ENCODE measurements at regions not wholly inside any gene's neighbourhood (a gene's known extent, or its start where the extent isn't known, plus 50 kb on each side); places are given as distances from the start of the nearest gene placed in this dataset.

DNA sequence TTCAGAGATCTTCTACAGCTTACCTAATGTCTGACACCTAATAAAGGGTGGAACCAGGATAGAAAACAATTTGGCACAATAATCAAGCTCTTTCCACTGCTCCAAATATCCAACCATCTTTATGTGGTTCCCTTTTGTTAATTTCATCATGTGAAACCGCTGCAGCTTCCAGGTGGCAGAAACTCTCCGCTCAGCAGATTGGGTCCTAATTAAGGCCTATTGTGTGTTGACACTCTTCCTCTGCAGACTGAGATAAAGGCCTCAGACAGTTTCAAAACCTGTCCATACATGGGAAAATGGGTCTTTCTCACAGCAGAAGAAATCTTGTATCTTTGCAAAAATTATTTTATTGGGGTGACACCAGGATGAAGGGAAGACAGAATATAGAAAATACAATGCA lies 1002.4 kb upstream of the SEMA6D start:
- H3K4me1 ChIP-seq, result no peaks in the 10 kb centered on the region
- no peak overlapping the region for H3K4me3 ChIP-seq
- no peaks in the 10 kb centered on the region for H3K36me3 ChIP-seq
- no peaks in the 10 kb centered on the region for H3K9me3 ChIP-seq
- no peaks in the 10 kb centered on the region for H3K27me3 ChIP-seq
- 56 to 86% methylated on average over 2 of the region's 2 CpGs for WGBS, 2 donors
- DNase-seq, result no peak
- TF ChIP-seq POLR2A (IDR thresholded peaks at IDR 0.05), result no peak
- TF ChIP-seq, protein P1, sequence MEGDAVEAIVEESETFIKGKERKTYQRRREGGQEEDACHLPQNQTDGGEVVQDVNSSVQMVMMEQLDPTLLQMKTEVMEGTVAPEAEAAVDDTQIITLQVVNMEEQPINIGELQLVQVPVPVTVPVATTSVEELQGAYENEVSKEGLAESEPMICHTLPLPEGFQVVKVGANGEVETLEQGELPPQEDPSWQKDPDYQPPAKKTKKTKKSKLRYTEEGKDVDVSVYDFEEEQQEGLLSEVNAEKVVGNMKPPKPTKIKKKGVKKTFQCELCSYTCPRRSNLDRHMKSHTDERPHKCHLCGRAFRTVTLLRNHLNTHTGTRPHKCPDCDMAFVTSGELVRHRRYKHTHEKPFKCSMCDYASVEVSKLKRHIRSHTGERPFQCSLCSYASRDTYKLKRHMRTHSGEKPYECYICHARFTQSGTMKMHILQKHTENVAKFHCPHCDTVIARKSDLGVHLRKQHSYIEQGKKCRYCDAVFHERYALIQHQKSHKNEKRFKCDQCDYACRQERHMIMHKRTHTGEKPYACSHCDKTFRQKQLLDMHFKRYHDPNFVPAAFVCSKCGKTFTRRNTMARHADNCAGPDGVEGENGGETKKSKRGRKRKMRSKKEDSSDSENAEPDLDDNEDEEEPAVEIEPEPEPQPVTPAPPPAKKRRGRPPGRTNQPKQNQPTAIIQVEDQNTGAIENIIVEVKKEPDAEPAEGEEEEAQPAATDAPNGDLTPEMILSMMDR (IDR thresholded peaks at IDR 0.05), result no peak
- intact Hi-C loops (cut with DNase I), result no loop called here
- no peak overlapping the region for H3K27ac ChIP-seq

DNA sequence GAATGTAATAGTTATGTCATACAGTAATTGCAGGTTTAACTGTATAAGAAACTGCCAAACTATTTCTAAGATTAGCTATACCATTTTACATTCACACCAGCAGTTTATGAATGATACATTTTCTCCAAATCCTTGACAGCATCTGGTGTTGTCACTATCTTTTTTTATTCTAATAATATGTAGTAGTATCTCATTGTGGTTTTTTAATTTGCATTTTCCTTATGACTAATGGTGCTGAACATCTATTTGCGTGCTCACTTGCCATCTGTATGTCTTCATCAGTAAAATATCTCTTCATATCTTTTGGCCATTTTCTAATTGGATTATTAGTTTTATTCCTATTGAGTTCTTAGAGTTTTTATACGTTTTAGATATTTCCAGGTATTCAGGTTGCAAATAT lies 994.0 kb upstream of the SEMA6D start:
- H3K9me3 ChIP-seq, result peaks cover 0 to 3% (median 0%) of the 10 kb centered on the region in 3 donors
- no peak for DNase-seq
- H3K27me3 ChIP-seq, result no peaks in the 10 kb centered on the region
- H3K36me3 ChIP-seq, result no peaks in the 10 kb centered on the region
- intact Hi-C loops (cut with DNase I), result no loop called here
- 45 to 67% methylated on average over 2 of the region's 2 CpGs for WGBS, 2 donors
- TF ChIP-seq, protein P1 (IDR thresholded peaks at IDR 0.05), result no peak
- no peak for TF ChIP-seq POLR2A (IDR thresholded peaks at IDR 0.05)
- H3K27ac ChIP-seq, result no peak overlapping the region
- no peaks in the 10 kb centered on the region for H3K4me1 ChIP-seq
- no peak overlapping the region for H3K4me3 ChIP-seq

DNA sequence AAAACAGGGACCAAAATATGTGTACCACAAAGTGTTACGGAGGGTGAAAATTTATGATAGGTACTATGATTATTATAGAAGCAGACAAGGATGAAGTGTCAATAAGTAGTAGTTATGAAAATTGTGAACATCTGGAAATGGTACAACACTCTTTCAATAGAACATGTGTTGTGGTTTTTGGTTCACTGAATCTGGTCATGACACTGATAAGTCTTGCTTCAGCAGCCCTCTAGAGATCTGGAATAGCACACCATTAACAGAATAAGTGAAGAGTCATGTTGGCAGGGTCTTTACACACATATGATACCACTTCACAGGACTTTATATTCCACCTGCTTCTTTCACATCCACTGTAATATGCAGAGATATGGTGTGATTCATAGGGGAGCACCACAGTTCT lies 985.2 kb upstream of the SEMA6D start:
- H3K27ac ChIP-seq, result no peak overlapping the region
- TF ChIP-seq POLR2A (IDR thresholded peaks at IDR 0.05), result no peak
- TF ChIP-seq, protein P1 (IDR thresholded peaks at IDR 0.05), result no peak
- no peaks in the 10 kb centered on the region for H3K36me3 ChIP-seq
- WGBS, 2 donors, result 71 to 81% methylated on average over 1 of the region's 1 CpG
- H3K9me3 ChIP-seq, result peaks cover 0 to 17% (median 10%) of the 10 kb centered on the region in 3 donors
- no peaks in the 10 kb centered on the region for H3K27me3 ChIP-seq
- intact Hi-C loops (cut with DNase I), result no loop called here
- no peak for DNase-seq
- no peaks in the 10 kb centered on the region for H3K4me1 ChIP-seq
- H3K4me3 ChIP-seq, result no peak overlapping the region

DNA sequence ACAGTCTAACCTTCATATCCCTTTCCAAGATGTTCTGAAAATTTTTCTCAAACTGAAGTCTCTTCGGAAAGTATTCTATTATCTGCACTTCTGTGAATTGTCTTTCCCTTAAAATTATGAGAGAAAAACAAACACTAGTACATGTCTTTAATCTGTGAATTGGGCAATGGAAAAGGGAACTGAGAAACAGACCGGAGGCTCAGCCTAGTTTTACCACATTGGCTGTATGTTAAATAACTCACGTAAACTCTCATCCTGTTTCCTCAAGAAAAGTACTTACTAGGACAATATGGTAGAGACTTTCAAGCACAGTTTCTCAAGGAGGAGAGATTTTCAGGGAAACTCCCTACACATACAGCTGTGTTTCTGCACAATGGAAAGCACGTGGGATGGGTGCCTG lies 982.2 kb upstream of the SEMA6D start:
- 54 to 55% methylated on average over 4 of the region's 4 CpGs for WGBS, 2 donors

DNA sequence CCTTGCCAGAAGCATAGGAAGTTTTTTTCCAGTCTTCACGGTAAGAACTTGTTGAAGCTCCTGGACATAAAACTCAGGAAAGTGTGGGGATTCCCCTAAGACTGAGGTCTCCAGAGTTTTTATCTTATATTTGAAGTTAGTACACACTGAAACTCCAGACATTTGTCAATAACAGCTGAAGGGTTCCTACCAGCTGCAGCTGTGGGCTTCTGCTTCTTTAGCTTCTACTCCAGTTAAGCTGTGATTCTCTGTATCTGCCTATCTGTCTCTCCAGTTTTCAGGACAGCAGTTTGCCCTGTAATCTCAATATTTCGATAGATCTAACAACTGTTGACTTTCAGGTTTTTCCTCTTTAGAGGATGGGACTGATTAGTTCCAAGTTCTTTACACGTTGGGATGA lies 966.0 kb upstream of the SEMA6D start:
- intact Hi-C loops (cut with DNase I), result no loop called here
- Histone ChIP-seq H3K27ac (no peak overlapping the region), H3K9me3 (no peaks in the 10 kb centered on the region), H3K27me3 (no peaks in the 10 kb centered on the region), H3K36me3 (no peaks in the 10 kb centered on the region), H3K4me3 (no peak overlapping the region), H3K4me1 (no peaks in the 10 kb centered on the region)
- WGBS, 2 donors, result 32 to 38% methylated on average over 3 of the region's 3 CpGs
- no peak for DNase-seq
- no peak for TF ChIP-seq POLR2A (IDR thresholded peaks at IDR 0.05)
- TF ChIP-seq, protein P1 (IDR thresholded peaks at IDR 0.05), result no peak

More for the DNA sequence above, 982.2 kb upstream of the SEMA6D start:
- H3K4me3 ChIP-seq, result no peak overlapping the region
- intact Hi-C loops (cut with DNase I), result no loop called here
- no peak for TF ChIP-seq POLR2A (IDR thresholded peaks at IDR 0.05)
- TF ChIP-seq, protein P1 (IDR thresholded peaks at IDR 0.05), result no peak
- H3K27ac ChIP-seq, result no peak overlapping the region
- H3K36me3 ChIP-seq, result no peaks in the 10 kb centered on the region
- H3K27me3 ChIP-seq, result no peaks in the 10 kb centered on the region
- peaks cover 0 to 8% (median 0%) of the 10 kb centered on the region in 3 donors for H3K9me3 ChIP-seq
- no peaks in the 10 kb centered on the region for H3K4me1 ChIP-seq
- no peak for DNase-seq

Data from esophagus squamous epithelium (tissue), 5 donors.